GM21390 (cell line): ENCODE measurements at regions not wholly inside any gene's neighbourhood (a gene's known extent, or its start where the extent isn't known, plus 50 kb on each side); places are given as distances from the start of the nearest gene placed in this dataset.

Source experiments
- ATAC-seq: cut with Tn5 transposase; IDR thresholded peaks from one replicate; pipeline ENCODE4 v1.9.1; 2021; ENCODE audit not compliant: unreplicated experiment

- no peak for ATAC-seq
These were observed 137.3 kb upstream of the CHST15 start for GRCh38 chr10:124230635-124231167.

GRCh38 chr10:124229989-124230634, 136.7 kb upstream of the CHST15 start:
- no peak for ATAC-seq

GRCh38 chr10:124229201-124229988, 136.0 kb upstream of the CHST15 start:
- no peak for ATAC-seq

- no peak for ATAC-seq
These were observed 135.1 kb upstream of the CHST15 start for GRCh38 chr10:124228471-124228870.

GRCh38 chr10:124227988-124228387, 134.6 kb upstream of the CHST15 start:
- no peak for ATAC-seq

GRCh38 chr10:124227055-124227975, 133.9 kb upstream of the CHST15 start:
- no peak for ATAC-seq

GRCh38 chr10:124226271-124227054, 133.1 kb upstream of the CHST15 start:
- ATAC-seq = no peak

- ATAC-seq = no peak
These were observed 132.3 kb upstream of the CHST15 start for GRCh38 chr10:124225467-124226270.

- ATAC-seq = no peak
These were observed 131.7 kb upstream of the CHST15 start for GRCh38 chr10:124225029-124225466.

- no peak for ATAC-seq
These were observed 131.1 kb upstream of the CHST15 start for GRCh38 chr10:124224331-124225028.

- no peak for ATAC-seq
These were observed 130.3 kb upstream of the CHST15 start for GRCh38 chr10:124223711-124224085.

GRCh38 chr10:124222988-124223710, 129.8 kb upstream of the CHST15 start:
- ATAC-seq = no peak

- ATAC-seq = no peak
These were observed 129.1 kb upstream of the CHST15 start for GRCh38 chr10:124222318-124222987.

GRCh38 chr10:124221356-124222317, 128.2 kb upstream of the CHST15 start:
- peak; percentile 80 for ATAC-seq

GRCh38 chr10:124220971-124221355, 127.6 kb upstream of the CHST15 start:
- ATAC-seq = no peak

- ATAC-seq = no peak
These were observed 127.1 kb upstream of the CHST15 start for GRCh38 chr10:124220547-124220946.

GRCh38 chr10:124219655-124220054, 126.3 kb upstream of the CHST15 start:
- ATAC-seq = no peak
